HG03025 (cell line): ENCODE measurements at regions not wholly inside any gene's neighbourhood (a gene's known extent, or its start where the extent isn't known, plus 50 kb on each side); places are given as distances from the start of the nearest gene placed in this dataset.
"Not testable (repeated sequence)": the region's sequence is repeated elsewhere in the genome, so short reads cannot be mapped to it uniquely, and the experiment has no call there.

ENCODE experiments used
- ATAC-seq: cut with Tn5 transposase; IDR thresholded peaks from one replicate; pipeline ENCODE4 v1.9.1; 2021; ENCODE audit warnings: mild to moderate bottlenecking, moderate library complexity; ENCODE audit not compliant: unreplicated experiment, low FRiP score

- no peak for ATAC-seq
Measured at GRCh38 chr4:43410636-43411035, 518.1 kb downstream of the GRXCR1 start.

GRCh38 chr4:43411226-43411625 lies 518.7 kb downstream of the GRXCR1 start:
- ATAC-seq, result no peak

- ATAC-seq, result no peak
Measured at GRCh38 chr4:43423276-43423675, 530.8 kb downstream of the GRXCR1 start.

GRCh38 chr4:43425206-43425605 lies 532.7 kb downstream of the GRXCR1 start:
- no peak for ATAC-seq

GRCh38 chr4:43435291-43435690 lies 542.8 kb downstream of the GRXCR1 start:
- no peak for ATAC-seq

GRCh38 chr4:43452948-43453347 lies 560.4 kb downstream of the GRXCR1 start:
- ATAC-seq, result no peak

- no peak for ATAC-seq
Measured at GRCh38 chr4:43456383-43456782, 563.9 kb downstream of the GRXCR1 start.

- ATAC-seq, result no peak
Measured at GRCh38 chr4:43457866-43458265, 565.4 kb downstream of the GRXCR1 start.

- no peak for ATAC-seq
Measured at GRCh38 chr4:43458293-43458692, 565.8 kb downstream of the GRXCR1 start.

- no peak for ATAC-seq
Measured at GRCh38 chr4:43471950-43472349, 579.4 kb downstream of the GRXCR1 start.

GRCh38 chr4:43481526-43481925 lies 589.0 kb downstream of the GRXCR1 start:
- no peak for ATAC-seq

GRCh38 chr4:43485196-43485595 lies 592.7 kb downstream of the GRXCR1 start:
- no peak for ATAC-seq

- no peak for ATAC-seq
Measured at GRCh38 chr4:43496188-43496587, 603.7 kb downstream of the GRXCR1 start.

GRCh38 chr4:43496602-43497001 lies 604.1 kb downstream of the GRXCR1 start:
- no peak for ATAC-seq

- ATAC-seq, result not testable (repeated sequence)
Measured at GRCh38 chr4:43505823-43506222, 613.3 kb downstream of the GRXCR1 start.

GRCh38 chr4:43512253-43512652 lies 619.7 kb downstream of the GRXCR1 start:
- no peak for ATAC-seq

- ATAC-seq, result no peak
Measured at GRCh38 chr4:43525646-43526045, 633.1 kb downstream of the GRXCR1 start.

- no peak for ATAC-seq
Measured at GRCh38 chr4:43547561-43547960, 655.0 kb downstream of the GRXCR1 start.

- no peak for ATAC-seq
Measured at GRCh38 chr4:43550981-43551627, 658.6 kb downstream of the GRXCR1 start.

GRCh38 chr4:43556262-43556661 lies 663.7 kb downstream of the GRXCR1 start:
- no peak for ATAC-seq

- no peak for ATAC-seq
Measured at GRCh38 chr4:43560047-43560446, 667.5 kb downstream of the GRXCR1 start.

- no peak for ATAC-seq
Measured at GRCh38 chr4:43564107-43564506, 671.6 kb downstream of the GRXCR1 start.

GRCh38 chr4:43564591-43564990 lies 672.1 kb downstream of the GRXCR1 start:
- ATAC-seq, result no peak
